ENCODE measurements at regions not wholly inside any gene's neighbourhood (a gene's known extent, or its start where the extent isn't known, plus 50 kb on each side); places are given as distances from the start of the nearest gene placed in this dataset.

- no peak overlapping the region for H2BK120ac ChIP-seq (ENCODE audit: low read depth, low read length, poor library complexity, severe bottlenecking)
- H3K4me3 Mint-ChIP-seq, result no peak overlapping the region
- no peak overlapping the region for H2BK15ac ChIP-seq (ENCODE audit: low read depth, low read length)
- no peak overlapping the region for H3K56ac ChIP-seq (ENCODE audit: insufficient read length, low read depth, low read length)
- H3K23me2 ChIP-seq (ENCODE audit: insufficient read length, low read depth, low read length, poor library complexity, severe bottlenecking), result no peaks in the 10 kb centered on the region
- no peak overlapping the region for H2BK12ac ChIP-seq (ENCODE audit: insufficient read length, low read depth, low read length)
- no peaks in the 10 kb centered on the region for H4K20me1 ChIP-seq (ENCODE audit: control insufficient read depth, insufficient read depth, insufficient read length)
- no peaks in the 10 kb centered on the region; a peak in 1 of 5 replicates for H3K9me3 Mint-ChIP-seq
- no peaks in the 10 kb centered on the region for H3K36me3 Mint-ChIP-seq (ENCODE audit: insufficient read depth in 1 of 3, low read depth in 3 of 3)
- no peak for DNase-seq
- H2AK5ac ChIP-seq (ENCODE audit: insufficient read length, low read length), result no peak overlapping the region
- no peak overlapping the region for H3K23ac ChIP-seq (ENCODE audit: insufficient read length, low read depth, low read length)
- H3K9ac ChIP-seq (ENCODE audit: extremely low read depth, insufficient read length, low read length), result no peak overlapping the region
- H3K27me3 ChIP-seq (ENCODE audit: insufficient read depth, low read length), result no peaks in the 10 kb centered on the region
- H3K79me2 ChIP-seq (ENCODE audit: insufficient read depth, low read length), result no peaks in the 10 kb centered on the region
- TF ChIP-seq, protein P1, sequence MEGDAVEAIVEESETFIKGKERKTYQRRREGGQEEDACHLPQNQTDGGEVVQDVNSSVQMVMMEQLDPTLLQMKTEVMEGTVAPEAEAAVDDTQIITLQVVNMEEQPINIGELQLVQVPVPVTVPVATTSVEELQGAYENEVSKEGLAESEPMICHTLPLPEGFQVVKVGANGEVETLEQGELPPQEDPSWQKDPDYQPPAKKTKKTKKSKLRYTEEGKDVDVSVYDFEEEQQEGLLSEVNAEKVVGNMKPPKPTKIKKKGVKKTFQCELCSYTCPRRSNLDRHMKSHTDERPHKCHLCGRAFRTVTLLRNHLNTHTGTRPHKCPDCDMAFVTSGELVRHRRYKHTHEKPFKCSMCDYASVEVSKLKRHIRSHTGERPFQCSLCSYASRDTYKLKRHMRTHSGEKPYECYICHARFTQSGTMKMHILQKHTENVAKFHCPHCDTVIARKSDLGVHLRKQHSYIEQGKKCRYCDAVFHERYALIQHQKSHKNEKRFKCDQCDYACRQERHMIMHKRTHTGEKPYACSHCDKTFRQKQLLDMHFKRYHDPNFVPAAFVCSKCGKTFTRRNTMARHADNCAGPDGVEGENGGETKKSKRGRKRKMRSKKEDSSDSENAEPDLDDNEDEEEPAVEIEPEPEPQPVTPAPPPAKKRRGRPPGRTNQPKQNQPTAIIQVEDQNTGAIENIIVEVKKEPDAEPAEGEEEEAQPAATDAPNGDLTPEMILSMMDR (conservative IDR thresholded peaks at IDR 0.05), result no peak
- no peak overlapping the region for H2BK20ac ChIP-seq (ENCODE audit: low read depth, low read length, poor library complexity, severe bottlenecking)
- no peak overlapping the region for H3K4me2 ChIP-seq (ENCODE audit: insufficient read depth, insufficient read length, low read length)
- H4K8ac ChIP-seq (replicated peaks; ENCODE audit: insufficient read length, low read depth, low read length), result no peak overlapping the region
- H3T11ph ChIP-seq (ENCODE audit: low read length), result no peak overlapping the region
- no peaks in the 10 kb centered on the region for H3K27me3 Mint-ChIP-seq (ENCODE audit: low read depth)
- H4K5ac ChIP-seq (ENCODE audit: insufficient read length, low read depth, low read length), result no peak overlapping the region
- H3K18ac ChIP-seq (ENCODE audit: insufficient read length, low read depth, low read length), result no peak overlapping the region
- H4K91ac ChIP-seq (ENCODE audit: insufficient read length, low read depth, low read length), result no peak overlapping the region
- no peak overlapping the region; a peak in 1 of 7 replicates for H3K27ac Mint-ChIP-seq
- no peak overlapping the region for H3K14ac ChIP-seq (ENCODE audit: insufficient read depth, low read length)
- no peaks in the 10 kb centered on the region for H3K9me3 ChIP-seq (ENCODE audit: control insufficient read depth, low read depth, low read length)
- no peak overlapping the region for H3K4ac ChIP-seq (ENCODE audit: low read depth, low read length)
- no peaks in the 10 kb centered on the region for H3K4me1 Mint-ChIP-seq
- H2BK5ac ChIP-seq (ENCODE audit: insufficient read length, low read length), result no peak overlapping the region
- H3K4me1 ChIP-seq (ENCODE audit: insufficient read depth, low read length), result no peaks in the 10 kb centered on the region
- no peak overlapping the region for H3K27ac ChIP-seq (ENCODE audit: insufficient read length, low read depth, low read length)
- H3K79me1 ChIP-seq (ENCODE audit: insufficient read depth, low read depth, low read length, poor library complexity, severe bottlenecking), result no peaks in the 10 kb centered on the region
- no peak overlapping the region for H2AFZ ChIP-seq (ENCODE audit: low read length)
- WGBS (ENCODE audit: extremely low coverage, insufficient read length, low lambda C conversion rate), result no CpG with 5 or more reads among the region's 4 CpGs
Measured at GRCh38 chr5:40052808-40053207, 626.9 kb upstream of the PTGER4 start.

All from H9 (cell line).